HuH-7.5 (cell line): ENCODE measurements at regions not wholly inside any gene's neighbourhood (a gene's known extent, or its start where the extent isn't known, plus 50 kb on each side); places are given as distances from the start of the nearest gene placed in this dataset.

ENCODE experiments used
- DNase-seq: peaks from one replicate; pipeline ENCODE4 v3.0.0; 2011; ENCODE audit warnings: low spot score

DNA sequence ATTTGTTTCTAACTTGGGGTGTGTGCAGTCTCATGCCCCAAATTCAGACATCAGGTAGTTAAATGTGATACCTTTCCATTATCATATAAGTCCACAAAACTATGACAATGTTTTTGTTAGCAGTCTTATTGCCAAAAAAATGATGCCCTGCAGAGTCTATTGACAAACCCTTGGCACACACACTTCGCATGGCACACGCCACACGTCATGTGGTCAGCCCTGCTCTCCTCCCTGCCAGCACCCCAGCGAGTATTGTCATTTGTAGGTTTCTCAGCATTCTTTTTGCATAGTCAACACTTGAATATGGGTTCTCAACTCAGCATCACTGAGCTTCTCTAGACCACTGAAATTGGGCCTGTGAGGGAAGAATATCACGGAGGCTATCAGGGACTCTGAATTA, 356.0 kb downstream of the INHBA start:
- no peak for DNase-seq

- DNase-seq: peak; percentile 23
Observed at GRCh38 chr7:41339913-41340676, 362.8 kb downstream of the INHBA start.

DNA sequence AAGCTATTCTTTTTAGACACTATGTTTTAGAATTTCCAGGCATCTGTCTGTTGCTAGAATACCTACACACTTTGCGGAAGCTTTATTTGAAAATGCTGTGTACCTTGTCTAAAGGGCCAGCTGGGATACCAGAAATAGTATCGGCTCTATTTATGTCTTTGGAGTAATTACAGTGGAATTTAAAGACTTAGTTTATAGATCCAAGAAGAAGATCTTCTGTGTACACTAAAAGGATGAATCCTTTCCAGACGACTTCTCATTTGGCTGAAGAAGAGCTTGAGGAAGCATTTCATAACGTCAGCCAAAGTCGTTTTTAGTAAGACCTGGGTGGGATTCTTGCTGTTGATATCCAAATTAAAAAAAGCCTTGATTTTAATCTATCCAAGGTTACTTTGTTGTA, 365.9 kb downstream of the INHBA start:
- DNase-seq: no peak

DNA sequence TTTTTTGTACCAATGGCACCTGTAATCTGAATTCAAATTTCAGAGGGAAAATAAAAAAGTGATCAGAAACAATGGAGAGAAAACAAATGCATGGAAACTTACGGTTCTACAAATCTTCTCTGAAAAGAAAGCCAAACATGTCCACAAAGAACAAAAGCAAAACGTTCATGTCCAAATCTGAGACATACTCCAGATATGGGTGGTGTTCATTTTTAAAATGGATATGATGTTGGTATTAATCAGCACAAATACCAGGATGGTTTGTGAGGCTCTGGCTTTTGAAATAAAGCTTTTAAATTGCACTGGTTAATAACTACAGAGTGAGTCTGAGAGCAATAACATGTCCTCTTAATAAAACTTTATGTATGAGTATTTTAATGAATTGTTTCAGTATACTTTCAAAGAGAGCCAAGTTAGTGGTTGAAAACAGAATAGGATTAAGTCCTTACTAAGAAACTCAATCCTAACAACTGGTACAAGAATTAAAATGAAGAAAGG, 366.4 kb downstream of the INHBA start:
- DNase-seq: no peak

- no peak for DNase-seq
Observed at GRCh38 chr7:41334071-41334862, 368.6 kb downstream of the INHBA start.

- DNase-seq: no peak
Observed at GRCh38 chr7:41333511-41333910, 369.4 kb downstream of the INHBA start.

- no peak for DNase-seq
Observed at GRCh38 chr7:41331194-41331593, 371.7 kb downstream of the INHBA start.

DNA sequence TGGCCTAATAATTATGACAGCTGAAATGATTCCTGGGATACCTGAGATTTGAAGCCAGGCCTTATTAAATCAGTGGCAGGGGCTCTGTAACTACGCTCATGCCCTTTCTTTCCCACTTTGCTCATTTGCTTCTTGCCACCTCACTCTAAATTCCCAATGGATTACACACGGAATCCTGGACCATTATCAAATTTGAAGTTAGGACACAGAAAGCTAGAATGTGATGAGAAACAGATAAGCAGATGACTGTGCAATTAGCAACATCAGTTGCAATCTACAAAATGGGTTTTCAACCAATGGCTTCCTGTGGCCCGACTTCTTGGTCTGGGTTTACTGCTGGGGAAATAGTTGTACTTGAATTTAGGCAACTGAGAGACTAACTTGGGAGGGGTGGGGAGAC, 374.3 kb downstream of the INHBA start:
- no peak for DNase-seq

DNA sequence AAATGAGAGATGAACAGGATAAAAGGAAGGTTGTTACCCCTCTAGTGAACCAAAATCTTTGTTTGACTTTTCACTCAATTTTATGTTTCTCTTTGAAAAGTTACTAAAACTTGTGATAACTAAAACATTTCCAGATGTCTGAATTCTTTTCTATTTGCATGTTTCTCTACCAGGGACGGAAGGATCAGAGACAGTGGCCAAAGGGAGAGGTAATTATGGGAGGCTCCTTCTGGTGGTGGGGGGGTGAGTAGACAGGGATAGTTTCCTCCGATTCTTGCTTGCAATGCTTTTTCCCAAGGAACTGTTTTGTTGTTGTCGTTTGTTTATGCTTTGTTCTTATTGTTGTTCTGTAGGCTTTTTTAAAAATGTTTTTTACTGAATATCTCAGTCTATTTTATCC, 374.8 kb downstream of the INHBA start:
- no peak for DNase-seq

- DNase-seq: no peak
Observed at GRCh38 chr7:41326616-41327015, 376.3 kb downstream of the INHBA start.

- no peak for DNase-seq
Observed at GRCh38 chr7:41323806-41324205, 379.1 kb downstream of the INHBA start.

- DNase-seq: no peak
Observed at GRCh38 chr7:41319581-41319980, 383.3 kb downstream of the INHBA start.

DNA sequence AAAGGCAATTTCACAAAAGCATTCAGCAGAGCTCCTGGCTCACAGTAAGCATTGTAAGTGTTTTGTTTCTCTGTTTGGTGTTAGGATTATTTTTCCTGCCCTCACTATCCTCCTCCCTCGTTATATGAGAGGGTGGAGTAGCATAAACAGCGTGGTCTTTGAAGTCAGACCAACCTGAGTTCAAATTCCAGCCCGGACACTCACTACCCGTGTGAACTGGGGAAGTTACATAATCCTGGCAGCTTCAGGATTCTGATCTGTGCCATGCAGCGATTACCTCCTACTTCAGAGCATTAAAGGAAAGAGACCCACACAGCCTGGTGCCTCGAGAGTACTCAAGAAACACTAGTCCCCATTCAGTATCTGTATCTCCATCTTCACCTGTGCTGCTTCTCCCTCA, 386.5 kb downstream of the INHBA start:
- no peak for DNase-seq

- DNase-seq: no peak
Observed at GRCh38 chr7:41315764-41316163, 387.1 kb downstream of the INHBA start.

DNA sequence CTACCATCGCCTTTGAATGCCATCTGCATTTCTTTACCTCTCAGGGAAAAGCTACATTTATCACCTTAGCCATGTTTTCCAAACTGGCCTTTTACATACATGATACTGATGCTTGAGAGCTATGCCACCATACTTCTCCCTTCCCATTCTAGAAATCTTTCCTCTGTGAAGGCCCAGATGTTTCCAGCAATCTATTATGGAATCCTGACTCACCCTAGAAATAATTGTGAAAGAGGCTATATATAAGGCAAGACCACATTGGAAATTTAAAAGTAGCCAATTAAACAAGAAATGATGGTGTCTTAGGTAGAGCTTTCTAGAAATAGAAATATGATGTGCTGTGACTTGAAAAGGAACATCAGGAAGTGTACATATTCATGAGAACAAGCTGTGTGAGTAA, 389.7 kb downstream of the INHBA start:
- no peak for DNase-seq

GRCh38 chr7:41312235-41312634, 390.7 kb downstream of the INHBA start:
- no peak for DNase-seq

DNA sequence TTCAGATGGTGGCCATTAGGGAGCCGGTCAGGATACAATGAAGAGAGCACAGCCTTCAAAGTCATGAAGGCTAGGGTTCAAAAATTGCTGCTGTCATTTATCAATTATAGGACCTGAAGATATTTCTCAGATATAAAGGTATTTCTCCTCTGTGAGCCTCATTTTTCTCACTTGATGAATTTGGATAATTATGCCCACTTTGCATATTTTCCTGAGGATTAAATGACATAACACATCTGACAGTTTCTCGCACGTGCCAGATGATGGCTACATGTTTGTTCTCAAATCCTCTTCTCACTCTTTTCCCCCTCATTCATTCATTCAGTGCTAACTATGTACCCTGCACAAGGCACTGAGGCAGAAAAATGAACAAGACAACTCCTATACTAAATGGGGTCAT, 391.6 kb downstream of the INHBA start:
- DNase-seq: no peak

DNA sequence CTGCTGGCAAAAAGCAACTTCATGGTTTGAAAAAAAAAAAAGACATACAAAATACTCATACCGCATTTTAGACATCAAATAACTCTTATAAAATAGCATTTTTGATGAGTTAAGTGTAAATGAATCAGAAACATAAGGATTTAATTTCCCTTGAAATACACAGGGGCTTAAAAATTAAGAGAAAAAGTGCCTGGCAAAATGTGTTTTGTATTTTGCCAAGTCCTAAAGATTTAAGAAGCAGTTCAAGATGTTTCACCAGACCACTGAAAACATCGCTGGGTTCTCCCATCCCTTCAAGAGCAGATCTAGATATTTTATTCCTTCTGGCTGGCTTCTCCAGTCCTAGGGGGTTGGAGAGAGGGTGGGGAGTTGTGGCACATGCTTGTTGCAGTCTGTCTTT, 396.4 kb downstream of the INHBA start:
- DNase-seq: no peak

DNA sequence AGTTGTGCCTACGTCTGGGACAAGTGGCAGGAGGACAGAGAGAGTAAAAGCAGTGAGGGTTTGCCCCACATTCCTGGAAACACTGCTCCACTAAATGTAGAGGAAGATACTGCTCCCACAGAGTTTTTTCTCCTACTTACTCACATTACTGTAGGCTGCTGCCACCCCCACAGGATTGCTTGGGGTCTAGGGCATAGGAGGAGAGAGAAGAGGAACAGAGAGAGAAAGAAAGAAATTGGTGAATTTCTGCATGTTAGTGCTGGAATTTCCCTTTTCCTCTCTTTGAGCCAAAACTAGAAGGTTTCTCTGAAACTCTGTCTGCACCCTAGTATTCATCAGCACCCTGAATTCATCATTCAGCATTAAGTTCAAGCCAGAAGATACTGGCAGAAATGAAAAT, 397.9 kb downstream of the INHBA start:
- DNase-seq: no peak

DNA sequence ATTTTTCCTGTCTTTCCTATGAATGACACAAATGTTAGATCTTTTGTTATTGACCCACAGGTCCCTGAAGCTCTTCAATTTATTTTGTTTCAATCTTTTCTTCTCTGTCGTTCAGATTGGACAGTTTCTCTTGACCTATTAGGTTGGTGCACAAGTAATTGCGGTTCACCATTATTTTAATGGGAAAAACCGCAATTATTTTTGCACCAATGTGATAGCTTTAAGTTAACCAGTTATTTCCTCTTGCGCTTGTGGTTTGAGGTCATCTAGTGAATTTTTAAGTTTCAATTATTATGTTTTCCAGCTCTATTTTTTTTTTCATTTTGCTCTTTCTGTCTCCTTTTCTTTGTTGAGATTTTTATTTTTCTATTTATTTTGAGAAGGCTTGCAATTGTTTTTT, 399.2 kb downstream of the INHBA start:
- no peak for DNase-seq

DNA sequence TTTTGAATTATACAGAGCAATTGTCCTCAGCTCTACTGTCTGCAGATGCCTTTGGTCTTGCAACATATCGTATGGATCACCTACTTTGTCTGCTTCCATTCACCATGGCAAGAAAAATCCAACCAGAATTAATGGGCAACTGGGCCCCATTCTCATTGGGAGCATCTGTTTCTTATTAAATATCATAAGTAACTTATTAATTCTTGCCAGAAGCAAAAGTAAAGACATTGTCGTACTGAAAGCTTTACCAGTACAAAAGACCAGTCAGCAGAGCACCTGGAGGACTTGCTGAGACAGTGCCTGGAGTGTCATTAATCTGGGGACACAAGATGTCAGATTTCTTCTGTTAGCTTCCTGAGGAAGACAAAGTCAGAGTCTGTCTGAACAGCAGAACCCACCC, 404.5 kb downstream of the INHBA start:
- no peak for DNase-seq

DNA sequence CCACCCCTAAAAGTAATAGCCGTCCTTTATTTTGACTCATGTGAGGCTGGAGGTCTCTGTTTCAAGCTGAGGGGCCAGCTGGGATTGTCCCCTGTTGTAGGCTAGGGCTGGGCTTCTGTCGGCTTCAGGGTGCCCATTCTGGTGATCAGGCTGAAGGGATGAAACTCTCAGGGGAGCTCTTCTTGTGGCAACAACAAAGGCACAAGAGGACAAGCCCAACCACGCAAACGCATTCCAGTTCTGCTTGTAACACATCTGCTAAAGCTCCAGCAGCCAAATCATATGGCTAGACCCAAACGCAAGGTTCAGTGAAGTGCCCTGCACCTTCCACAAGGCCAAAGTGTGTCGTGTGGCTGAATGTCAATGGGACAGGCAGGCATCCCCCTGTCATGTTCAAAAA, 405.7 kb downstream of the INHBA start:
- no peak for DNase-seq

GRCh38 chr7:41295455-41295815, 407.5 kb downstream of the INHBA start:
- DNase-seq: no peak
